ENCODE measurements at regions not wholly inside any gene's neighbourhood (a gene's known extent, or its start where the extent isn't known, plus 50 kb on each side); places are given as distances from the start of the nearest gene placed in this dataset.

DNA sequence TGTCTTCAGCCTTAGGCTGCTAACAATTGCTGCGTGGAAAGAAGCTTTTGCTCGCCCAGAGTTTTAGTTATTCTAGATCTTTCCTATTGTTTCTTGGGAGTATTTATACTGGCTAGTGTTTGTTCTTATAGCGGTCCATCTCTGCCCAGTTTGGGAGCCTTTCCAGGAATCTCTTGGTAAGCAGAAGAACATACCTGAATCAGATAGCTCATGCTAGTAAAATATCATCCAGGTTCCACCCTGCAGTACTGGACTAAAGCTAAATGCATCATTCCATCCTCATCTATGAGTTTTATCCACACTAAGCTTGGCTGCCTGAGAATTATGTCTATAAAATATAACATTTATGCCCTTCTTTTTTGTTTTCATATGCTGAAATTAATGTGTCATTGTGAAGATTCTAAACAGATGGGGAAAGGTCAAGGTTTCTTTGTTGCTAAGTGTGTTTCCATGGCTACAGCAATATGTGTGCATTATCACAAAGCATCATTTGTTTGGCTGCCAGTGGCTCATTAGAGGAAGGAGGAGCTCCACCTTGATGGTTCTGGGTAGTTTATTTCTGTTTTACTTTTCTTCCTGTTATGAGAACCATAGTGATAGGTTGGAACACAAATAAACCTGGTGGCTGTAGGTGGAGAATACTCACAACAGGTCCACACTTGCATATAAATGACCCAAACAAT is 182.8 kb downstream of the PIK3C3 start:
- no peak for DNase-seq (ENCODE audit: low read depth, low spot score)
- no peak for TF ChIP-seq POLR2AphosphoS5 (IDR thresholded peaks at IDR 0.05; ENCODE audit: borderline replicate concordance, low read depth, low read length)
- TF ChIP-seq FOXP2 (optimal IDR thresholded peaks at IDR 0.05; ENCODE audit: control extremely low read depth, extremely low read length, insufficient read depth): no peak
- TF ChIP-seq EZH2 (IDR thresholded peaks at IDR 0.05): no peak
- no peak overlapping the region for H3K27ac ChIP-seq

DNA sequence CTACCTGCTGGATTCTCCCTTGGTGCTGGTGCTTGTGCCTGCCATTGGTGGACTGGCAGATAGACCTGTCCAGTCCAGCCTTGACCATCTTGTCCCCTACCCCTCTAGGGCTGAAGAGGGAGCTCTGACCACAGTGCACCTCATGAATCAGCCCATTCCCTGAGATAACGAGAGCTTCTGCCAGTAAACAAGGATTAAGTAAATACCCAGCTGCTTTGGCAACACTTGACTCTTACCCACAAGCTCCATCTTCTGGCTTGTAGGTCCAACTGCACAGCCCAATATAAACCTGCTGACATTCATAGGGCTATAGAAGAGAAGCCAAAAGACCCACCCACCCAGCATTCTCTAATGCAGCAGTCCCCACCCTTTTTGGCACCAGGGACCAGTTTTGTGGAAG is 186.4 kb downstream of the PIK3C3 start:
- Histone ChIP-seq H3K36me3 (ENCODE audit: insufficient read depth, low read length) (no peaks in the 10 kb centered on the region), H3K9me3 (ENCODE audit: low read depth, low read length) (no peaks in the 10 kb centered on the region), H3K27ac (no peak overlapping the region), H3K4me3 (no peak overlapping the region), H3K9ac (ENCODE audit: insufficient read length) (no peak overlapping the region)
- TF ChIP-seq FOXP2 (optimal IDR thresholded peaks at IDR 0.05; ENCODE audit: control extremely low read depth, extremely low read length, insufficient read depth): no peak
- TF ChIP-seq EZH2 (IDR thresholded peaks at IDR 0.05): no peak
- no peak for TF ChIP-seq POLR2AphosphoS5 (IDR thresholded peaks at IDR 0.05; ENCODE audit: borderline replicate concordance, low read depth, low read length)
- no peak for DNase-seq (ENCODE audit: low read depth, low spot score)

More for the DNA sequence above, 182.8 kb downstream of the PIK3C3 start:
- Histone ChIP-seq H3K36me3 (ENCODE audit: insufficient read depth, low read length) (no peaks in the 10 kb centered on the region), H3K4me3 (no peak overlapping the region), H3K9me3 (ENCODE audit: low read depth, low read length) (no peaks in the 10 kb centered on the region), H3K9ac (ENCODE audit: insufficient read length) (no peak overlapping the region)

DNA sequence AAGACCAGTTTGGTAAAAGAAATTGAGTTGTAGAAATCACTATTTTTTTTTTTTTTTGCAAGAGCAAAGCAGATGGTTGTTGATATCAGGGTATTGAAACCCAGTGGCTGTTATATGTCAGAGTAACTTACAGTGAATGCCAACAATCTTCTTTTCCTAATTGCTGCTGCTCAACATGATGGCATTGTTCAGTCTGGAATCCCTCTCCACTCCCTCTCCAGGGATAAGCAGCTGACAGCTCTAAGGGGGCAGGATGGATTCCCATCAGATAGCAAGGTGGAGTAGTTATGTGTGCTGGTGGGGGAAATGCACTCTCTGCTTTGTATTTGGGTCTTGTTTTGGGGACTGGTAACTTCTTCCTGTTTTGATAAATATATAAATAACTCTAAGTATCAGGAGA is 200.0 kb downstream of the PIK3C3 start:
- H3K36me3 ChIP-seq (ENCODE audit: insufficient read depth, low read length): no peaks in the 10 kb centered on the region

GRCh38 chr18:42156281-42156680 is 201.2 kb downstream of the PIK3C3 start:
- no peak overlapping the region for H3K4me3 ChIP-seq
- no peaks in the 10 kb centered on the region for H3K9me3 ChIP-seq (ENCODE audit: low read depth, low read length)
- H3K27ac ChIP-seq: no peak overlapping the region
- no peaks in the 10 kb centered on the region for H3K36me3 ChIP-seq (ENCODE audit: insufficient read depth, low read length)
- no peak overlapping the region for H3K9ac ChIP-seq (ENCODE audit: insufficient read length)
- TF ChIP-seq POLR2AphosphoS5 (IDR thresholded peaks at IDR 0.05; ENCODE audit: borderline replicate concordance, low read depth, low read length) (no peak), FOXP2 (optimal IDR thresholded peaks at IDR 0.05; ENCODE audit: control extremely low read depth, extremely low read length, insufficient read depth) (no peak), EZH2 (IDR thresholded peaks at IDR 0.05) (no peak)
- no peak for DNase-seq (ENCODE audit: low read depth, low spot score)

More for the DNA sequence above, 200.0 kb downstream of the PIK3C3 start:
- H3K9me3 ChIP-seq (ENCODE audit: low read depth, low read length): no peaks in the 10 kb centered on the region
- TF ChIP-seq EZH2 (IDR thresholded peaks at IDR 0.05) (no peak), FOXP2 (optimal IDR thresholded peaks at IDR 0.05; ENCODE audit: control extremely low read depth, extremely low read length, insufficient read depth) (no peak), POLR2AphosphoS5 (IDR thresholded peaks at IDR 0.05; ENCODE audit: borderline replicate concordance, low read depth, low read length) (no peak)
- DNase-seq (ENCODE audit: low read depth, low spot score): no peak
- no peak overlapping the region for H3K27ac ChIP-seq
- no peak overlapping the region for H3K4me3 ChIP-seq
- no peak overlapping the region for H3K9ac ChIP-seq (ENCODE audit: insufficient read length)

DNA sequence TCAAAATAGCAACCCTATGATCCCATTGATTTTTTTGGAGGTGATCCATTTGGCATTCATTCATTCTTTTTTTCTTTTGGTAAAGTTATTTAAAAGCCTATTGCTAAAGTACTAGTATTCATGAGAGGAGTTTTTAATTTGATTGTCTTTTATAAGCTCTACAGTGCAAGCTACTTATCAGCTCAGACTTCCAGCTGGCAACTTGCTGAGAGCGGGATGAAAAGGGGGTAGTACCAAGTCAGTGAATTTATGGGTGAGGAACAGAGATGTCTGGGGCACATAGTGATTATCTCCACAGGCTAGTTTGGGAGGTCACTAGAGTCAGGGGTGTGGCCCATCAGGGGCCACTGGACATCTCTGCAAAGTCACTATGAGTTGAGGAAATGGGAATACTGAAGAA is 202.4 kb downstream of the PIK3C3 start:
- no peak for DNase-seq (ENCODE audit: low read depth, low spot score)
- Histone ChIP-seq H3K9me3 (ENCODE audit: low read depth, low read length) (no peaks in the 10 kb centered on the region), H3K9ac (ENCODE audit: insufficient read length) (no peak overlapping the region), H3K27ac (no peak overlapping the region), H3K4me3 (no peak overlapping the region), H3K36me3 (ENCODE audit: insufficient read depth, low read length) (no peaks in the 10 kb centered on the region)
- no peak for TF ChIP-seq POLR2AphosphoS5 (IDR thresholded peaks at IDR 0.05; ENCODE audit: borderline replicate concordance, low read depth, low read length)

DNA sequence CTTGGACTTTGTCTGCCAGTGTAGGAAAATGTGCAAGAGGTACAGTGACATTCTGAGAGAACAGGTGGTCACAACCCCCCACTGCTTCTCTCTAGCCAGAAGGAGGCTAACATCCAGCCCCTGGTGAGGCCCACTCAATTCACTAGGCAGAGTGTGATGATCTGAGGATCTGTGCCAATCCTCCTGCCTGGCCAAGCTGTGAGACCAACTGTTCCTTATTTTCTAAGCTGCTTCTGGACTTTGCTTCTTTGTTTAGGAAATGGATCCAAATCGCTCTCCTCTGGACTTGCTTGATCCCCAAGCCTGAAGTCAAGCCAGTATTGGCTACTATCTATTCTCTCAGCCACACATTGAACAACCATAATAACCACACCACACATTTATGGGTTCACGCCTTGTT is 202.8 kb downstream of the PIK3C3 start:
- H3K9me3 ChIP-seq (ENCODE audit: low read depth, low read length): no peaks in the 10 kb centered on the region
- no peaks in the 10 kb centered on the region for H3K36me3 ChIP-seq (ENCODE audit: insufficient read depth, low read length)
- DNase-seq (ENCODE audit: low read depth, low spot score): no peak
- H3K9ac ChIP-seq (ENCODE audit: insufficient read length): no peak overlapping the region
- TF ChIP-seq POLR2AphosphoS5 (IDR thresholded peaks at IDR 0.05; ENCODE audit: borderline replicate concordance, low read depth, low read length) (no peak), FOXP2 (optimal IDR thresholded peaks at IDR 0.05; ENCODE audit: control extremely low read depth, extremely low read length, insufficient read depth) (no peak)
- H3K27ac ChIP-seq: no peak overlapping the region
- H3K4me3 ChIP-seq: no peak overlapping the region

GRCh38 chr18:42159146-42159545 is 204.1 kb downstream of the PIK3C3 start:
- TF ChIP-seq FOXP2 (optimal IDR thresholded peaks at IDR 0.05; ENCODE audit: control extremely low read depth, extremely low read length, insufficient read depth): no peak
- no peak for TF ChIP-seq POLR2AphosphoS5 (IDR thresholded peaks at IDR 0.05; ENCODE audit: borderline replicate concordance, low read depth, low read length)
- no peak for TF ChIP-seq EZH2 (IDR thresholded peaks at IDR 0.05)
- H3K36me3 ChIP-seq (ENCODE audit: insufficient read depth, low read length): no peaks in the 10 kb centered on the region
- no peak overlapping the region for H3K27ac ChIP-seq
- DNase-seq (ENCODE audit: low read depth, low spot score): no peak
- no peak overlapping the region for H3K4me3 ChIP-seq
- no peak overlapping the region for H3K9ac ChIP-seq (ENCODE audit: insufficient read length)
- H3K9me3 ChIP-seq (ENCODE audit: low read depth, low read length): no peaks in the 10 kb centered on the region

- TF ChIP-seq FOXP2 (optimal IDR thresholded peaks at IDR 0.05; ENCODE audit: control extremely low read depth, extremely low read length, insufficient read depth) (no peak), POLR2AphosphoS5 (IDR thresholded peaks at IDR 0.05; ENCODE audit: borderline replicate concordance, low read depth, low read length) (no peak), EZH2 (IDR thresholded peaks at IDR 0.05) (no peak)
- Histone ChIP-seq H3K9me3 (ENCODE audit: low read depth, low read length) (no peaks in the 10 kb centered on the region), H3K27ac (no peak overlapping the region), H3K36me3 (ENCODE audit: insufficient read depth, low read length) (no peaks in the 10 kb centered on the region), H3K4me3 (no peak overlapping the region), H3K9ac (ENCODE audit: insufficient read length) (no peak overlapping the region)
- no peak for DNase-seq (ENCODE audit: low read depth, low spot score)
Measured at GRCh38 chr18:42163321-42163720, 208.3 kb downstream of the PIK3C3 start.

GRCh38 chr18:42164556-42164955 is 209.5 kb downstream of the PIK3C3 start:
- no peak overlapping the region for H3K27ac ChIP-seq
- no peak for DNase-seq (ENCODE audit: low read depth, low spot score)
- H3K9ac ChIP-seq (ENCODE audit: insufficient read length): no peak overlapping the region
- H3K4me3 ChIP-seq: no peak overlapping the region
- TF ChIP-seq POLR2AphosphoS5 (IDR thresholded peaks at IDR 0.05; ENCODE audit: borderline replicate concordance, low read depth, low read length) (no peak), EZH2 (IDR thresholded peaks at IDR 0.05) (no peak), FOXP2 (optimal IDR thresholded peaks at IDR 0.05; ENCODE audit: control extremely low read depth, extremely low read length, insufficient read depth) (no peak)
- H3K36me3 ChIP-seq (ENCODE audit: insufficient read depth, low read length): no peaks in the 10 kb centered on the region
- H3K9me3 ChIP-seq (ENCODE audit: low read depth, low read length): no peaks in the 10 kb centered on the region

All from SK-N-MC (cell line).